ENCODE measurements at regions not wholly inside any gene's neighbourhood (a gene's known extent, or its start where the extent isn't known, plus 50 kb on each side); places are given as distances from the start of the nearest gene placed in this dataset.

DNA sequence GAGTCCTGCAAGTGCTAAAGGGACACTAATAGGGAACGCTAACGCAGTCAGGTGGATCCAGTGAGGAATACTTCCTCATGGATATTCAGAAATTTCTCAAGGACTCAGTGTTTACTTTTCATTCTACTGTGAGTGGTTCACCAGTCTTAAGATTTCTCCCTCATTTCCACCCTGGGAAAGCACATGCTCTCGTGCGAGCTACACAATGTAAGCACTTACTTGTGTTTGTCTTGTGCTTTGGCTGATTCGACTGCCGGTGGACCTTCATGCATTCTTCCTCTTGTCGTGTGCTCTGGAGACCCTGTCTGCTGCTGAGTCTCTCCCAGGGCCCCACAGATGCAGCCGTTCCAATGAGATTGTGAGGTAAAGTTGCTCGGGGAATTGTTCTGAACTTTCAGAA, 180.1 kb downstream of the NUFIP1 start:
- TF ChIP-seq, protein P1, sequence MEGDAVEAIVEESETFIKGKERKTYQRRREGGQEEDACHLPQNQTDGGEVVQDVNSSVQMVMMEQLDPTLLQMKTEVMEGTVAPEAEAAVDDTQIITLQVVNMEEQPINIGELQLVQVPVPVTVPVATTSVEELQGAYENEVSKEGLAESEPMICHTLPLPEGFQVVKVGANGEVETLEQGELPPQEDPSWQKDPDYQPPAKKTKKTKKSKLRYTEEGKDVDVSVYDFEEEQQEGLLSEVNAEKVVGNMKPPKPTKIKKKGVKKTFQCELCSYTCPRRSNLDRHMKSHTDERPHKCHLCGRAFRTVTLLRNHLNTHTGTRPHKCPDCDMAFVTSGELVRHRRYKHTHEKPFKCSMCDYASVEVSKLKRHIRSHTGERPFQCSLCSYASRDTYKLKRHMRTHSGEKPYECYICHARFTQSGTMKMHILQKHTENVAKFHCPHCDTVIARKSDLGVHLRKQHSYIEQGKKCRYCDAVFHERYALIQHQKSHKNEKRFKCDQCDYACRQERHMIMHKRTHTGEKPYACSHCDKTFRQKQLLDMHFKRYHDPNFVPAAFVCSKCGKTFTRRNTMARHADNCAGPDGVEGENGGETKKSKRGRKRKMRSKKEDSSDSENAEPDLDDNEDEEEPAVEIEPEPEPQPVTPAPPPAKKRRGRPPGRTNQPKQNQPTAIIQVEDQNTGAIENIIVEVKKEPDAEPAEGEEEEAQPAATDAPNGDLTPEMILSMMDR (IDR thresholded peaks at IDR 0.05; ENCODE audit: insufficient read depth, low read depth, low read length): no peak
- TF ChIP-seq EZH2 (IDR thresholded peaks at IDR 0.05; ENCODE audit: insufficient read depth, low read length): no peak
